Immature natural killer cell (primary cell): ENCODE measurements at regions not wholly inside any gene's neighbourhood (a gene's known extent, or its start where the extent isn't known, plus 50 kb on each side); places are given as distances from the start of the nearest gene placed in this dataset.

Experiments used
- DNase-seq, 3 donors: peaks; one replicate each; pipeline ENCODE4 v3.0.0; 2022; ENCODE audit warnings: mixed read lengths in 1 of 3
- H3K27ac Mint-ChIP-seq, 6 donors: one replicate each; pipeline ENCODE4 v1.8.0; 2020; ENCODE audit warnings: mixed read lengths in 6 of 6, mild to moderate bottlenecking in 5 of 6, inconsistent platforms in 4 of 6, moderate library complexity in 3 of 6
- H3K27me3 Mint-ChIP-seq, 3 donors: one replicate each; pipeline ENCODE4 v1.8.0; 2020 to 2021; ENCODE audit warnings: low read depth in 3 of 3, mild to moderate bottlenecking in 3 of 3, mixed read lengths in 3 of 3, moderate library complexity in 3 of 3, inconsistent platforms in 1 of 3
- H3K36me3 Mint-ChIP-seq, 3 donors: one replicate each; pipeline ENCODE4 v1.8.0; 2020; ENCODE audit warnings: mixed read lengths in 3 of 3, inconsistent platforms in 2 of 3, mild to moderate bottlenecking in 2 of 3
- H3K4me1 Mint-ChIP-seq, 2 donors: one replicate each; pipeline ENCODE4 v1.8.0; 2020; ENCODE audit warnings: inconsistent platforms in 2 of 2, mild to moderate bottlenecking in 2 of 2, mixed read lengths in 2 of 2, moderate library complexity in 1 of 2
- H3K4me3 Mint-ChIP-seq, 5 donors: one replicate each; pipeline ENCODE4 v1.8.0; 2020; ENCODE audit warnings: mild to moderate bottlenecking in 5 of 5, mixed read lengths in 5 of 5, inconsistent platforms in 3 of 5, moderate library complexity in 3 of 5
- H3K9me3 Mint-ChIP-seq, 6 donors: one replicate each; pipeline ENCODE4 v1.8.0; 2020; ENCODE audit warnings: mild to moderate bottlenecking in 6 of 6, mixed read lengths in 6 of 6, inconsistent platforms in 4 of 6, moderate library complexity in 3 of 6

GRCh38 chr12:19572920-19573558, 133.7 kb downstream of the AEBP2 start:
- H3K27ac Mint-ChIP-seq: peak overlapping the region in 1 of 6 donors; percentile 4
- peaks cover 0 to 2% of the 10 kb centered on the region in 2 donors for H3K4me1 Mint-ChIP-seq
- H3K9me3 Mint-ChIP-seq: no peaks in the 10 kb centered on the region
- peaks cover 0 to 3% (median 3%) of the 10 kb centered on the region in 3 donors for H3K36me3 Mint-ChIP-seq
- no peak overlapping the region for H3K4me3 Mint-ChIP-seq
- peak; percentile 4 to 14 (median 14) for DNase-seq
- peaks cover 0 to 2% (median 0%) of the 10 kb centered on the region in 3 donors for H3K27me3 Mint-ChIP-seq

GRCh38 chr12:19573866-19574265, 134.6 kb downstream of the AEBP2 start:
- H3K27ac Mint-ChIP-seq: no peak overlapping the region
- peaks cover 0 to 2% of the 10 kb centered on the region in 2 donors for H3K4me1 Mint-ChIP-seq

GRCh38 chr12:19574601-19575000, 135.3 kb downstream of the AEBP2 start:
- H3K27ac Mint-ChIP-seq: peak overlapping the region in 1 of 6 donors; percentile 16

More at GRCh38 chr12:19573866-19574265, 134.6 kb downstream of the AEBP2 start:
- Mint-ChIP-seq H3K9me3 (no peaks in the 10 kb centered on the region), H3K36me3 (peaks cover 3 to 4% (median 3%) of the 10 kb centered on the region in 3 donors), H3K4me3 (no peak overlapping the region), H3K27me3 (peaks cover 0 to 2% (median 0%) of the 10 kb centered on the region in 3 donors)
- no peak for DNase-seq

GRCh38 chr12:19575337-19576243, 136.3 kb downstream of the AEBP2 start:
- H3K36me3 Mint-ChIP-seq: peaks cover 9 to 14% (median 11%) of the 10 kb centered on the region in 3 donors

More at GRCh38 chr12:19574601-19575000, 135.3 kb downstream of the AEBP2 start:
- peaks cover 0 to 2% of the 10 kb centered on the region in 2 donors for H3K4me1 Mint-ChIP-seq
- DNase-seq: no peak
- H3K4me3 Mint-ChIP-seq: no peak overlapping the region
- H3K9me3 Mint-ChIP-seq: no peaks in the 10 kb centered on the region
- peaks cover 0 to 2% (median 0%) of the 10 kb centered on the region in 3 donors for H3K27me3 Mint-ChIP-seq
- peaks cover 4 to 8% (median 8%) of the 10 kb centered on the region in 3 donors for H3K36me3 Mint-ChIP-seq

GRCh38 chr12:19576506-19577280, 137.4 kb downstream of the AEBP2 start:
- Mint-ChIP-seq H3K27ac (no peak overlapping the region), H3K27me3 (peaks cover 0 to 2% (median 0%) of the 10 kb centered on the region in 3 donors), H3K36me3 (peaks cover 14 to 23% (median 19%) of the 10 kb centered on the region in 3 donors), H3K4me1 (peaks cover 0 to 2% of the 10 kb centered on the region in 2 donors), H3K9me3 (peaks cover 0 to 5% (median 0%) of the 10 kb centered on the region in 6 donors), H3K4me3 (no peak overlapping the region)
- no peak for DNase-seq

More at GRCh38 chr12:19575337-19576243, 136.3 kb downstream of the AEBP2 start:
- Mint-ChIP-seq H3K4me3 (no peak overlapping the region), H3K4me1 (peaks cover 0 to 2% of the 10 kb centered on the region in 2 donors), H3K27me3 (peaks cover 0 to 2% (median 0%) of the 10 kb centered on the region in 3 donors), H3K27ac (peak overlapping the region in 1 of 6 donors; percentile 39), H3K9me3 (no peaks in the 10 kb centered on the region)
- no peak for DNase-seq

DNA sequence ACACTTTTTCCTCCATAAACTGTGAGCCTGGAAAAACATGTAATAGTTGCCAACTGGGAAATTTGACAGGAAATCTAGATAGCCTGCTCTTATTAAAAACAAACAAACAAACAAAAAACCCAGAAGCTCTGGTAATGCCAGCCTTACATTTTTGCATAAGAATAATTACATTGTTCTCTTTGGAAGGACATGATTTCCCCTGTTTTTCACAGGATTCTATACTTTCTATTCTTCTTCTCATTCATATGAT, 137.9 kb downstream of the AEBP2 start:
- Mint-ChIP-seq H3K36me3 (peaks cover 16 to 28% (median 24%) of the 10 kb centered on the region in 3 donors), H3K27me3 (peaks cover 0 to 2% (median 2%) of the 10 kb centered on the region in 3 donors), H3K4me1 (peaks cover 0 to 2% of the 10 kb centered on the region in 2 donors), H3K27ac (no peak overlapping the region), H3K4me3 (no peak overlapping the region), H3K9me3 (peaks cover under 1 to 7% (median 1%) of the 10 kb centered on the region in 6 donors)
- no peak for DNase-seq

- peak in 1 of 3 donors; percentile 9 for DNase-seq
- Mint-ChIP-seq H3K4me3 (peak overlapping the region in 4 of 5 donors; percentile 3 to 18 (median 8)), H3K4me1 (peaks cover 8 to 30% of the 10 kb centered on the region in 2 donors), H3K36me3 (peaks cover 39 to 60% (median 53%) of the 10 kb centered on the region in 3 donors), H3K27me3 (peaks cover 0 to 4% (median 0%) of the 10 kb centered on the region in 3 donors), H3K27ac (peak overlapping the region in 4 of 6 donors; percentile 25 to 56 (median 27)), H3K9me3 (peaks cover 11 to 33% (median 22%) of the 10 kb centered on the region in 6 donors)
Measured at GRCh38 chr12:19584732-19585131, 145.4 kb downstream of the AEBP2 start.

- H3K27me3 Mint-ChIP-seq: no peaks in the 10 kb centered on the region
- H3K9me3 Mint-ChIP-seq: peaks cover 0 to 11% (median 11%) of the 10 kb centered on the region in 6 donors
- DNase-seq: peak in 1 of 3 donors; percentile 6
- no peak overlapping the region for H3K4me3 Mint-ChIP-seq
- peaks cover 8 to 26% of the 10 kb centered on the region in 2 donors for H3K4me1 Mint-ChIP-seq
- peaks cover 16 to 35% (median 23%) of the 10 kb centered on the region in 3 donors for H3K36me3 Mint-ChIP-seq
- H3K27ac Mint-ChIP-seq: no peak overlapping the region
Measured at GRCh38 chr12:19588951-19589350, 149.7 kb downstream of the AEBP2 start.

- Mint-ChIP-seq H3K4me1 (peaks cover 0 to 12% of the 10 kb centered on the region in 2 donors), H3K27me3 (no peaks in the 10 kb centered on the region), H3K9me3 (peaks cover 0 to 2% (median 0%) of the 10 kb centered on the region in 6 donors), H3K27ac (peak overlapping the region in 1 of 6 donors; percentile 1), H3K36me3 (peaks cover 2 to 8% (median 8%) of the 10 kb centered on the region in 3 donors), H3K4me3 (no peak overlapping the region)
- DNase-seq: no peak
Measured at GRCh38 chr12:19591951-19592350, 152.7 kb downstream of the AEBP2 start.

DNA sequence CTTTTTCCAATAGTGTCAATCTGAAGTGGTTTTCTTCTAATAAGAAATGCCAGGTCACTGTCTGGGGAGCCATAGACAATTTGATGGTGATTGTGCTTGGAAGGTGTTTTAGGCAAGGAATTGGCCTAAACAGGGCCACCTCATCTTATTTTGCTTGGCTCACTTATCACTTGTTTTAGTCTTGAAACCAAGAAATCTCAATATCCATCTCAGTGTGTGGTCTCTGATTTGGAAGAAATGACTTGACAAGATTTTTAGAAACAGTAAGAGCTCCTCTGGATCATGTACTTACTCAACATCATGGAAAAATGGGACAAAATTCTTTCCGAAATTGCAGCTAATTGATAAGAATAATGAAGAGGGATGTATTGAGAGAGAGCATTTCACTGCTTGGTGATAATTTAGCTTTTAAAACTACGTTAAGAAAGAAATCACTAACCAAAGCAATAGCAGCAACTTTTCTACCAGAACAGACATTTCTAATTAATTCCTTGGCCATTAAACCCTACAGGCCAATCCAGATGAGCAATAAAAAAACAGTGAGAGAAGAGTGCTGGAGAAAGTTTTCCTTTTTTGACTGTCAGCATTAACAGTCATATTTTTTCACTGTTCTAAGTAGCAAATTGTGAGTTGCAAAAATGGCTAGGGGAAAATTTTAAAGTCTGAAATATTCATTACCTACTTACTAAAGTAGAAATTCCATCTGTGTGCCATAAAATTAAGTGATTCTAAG, 157.3 kb downstream of the AEBP2 start:
- Mint-ChIP-seq H3K9me3 (no peaks in the 10 kb centered on the region), H3K36me3 (peaks cover 0 to 11% (median 7%) of the 10 kb centered on the region in 3 donors), H3K4me3 (no peak overlapping the region), H3K27me3 (peaks cover 0 to 3% (median 0%) of the 10 kb centered on the region in 3 donors), H3K4me1 (no peaks in the 10 kb centered on the region), H3K27ac (peak overlapping the region in 1 of 6 donors; percentile 69)
- no peak for DNase-seq

DNA sequence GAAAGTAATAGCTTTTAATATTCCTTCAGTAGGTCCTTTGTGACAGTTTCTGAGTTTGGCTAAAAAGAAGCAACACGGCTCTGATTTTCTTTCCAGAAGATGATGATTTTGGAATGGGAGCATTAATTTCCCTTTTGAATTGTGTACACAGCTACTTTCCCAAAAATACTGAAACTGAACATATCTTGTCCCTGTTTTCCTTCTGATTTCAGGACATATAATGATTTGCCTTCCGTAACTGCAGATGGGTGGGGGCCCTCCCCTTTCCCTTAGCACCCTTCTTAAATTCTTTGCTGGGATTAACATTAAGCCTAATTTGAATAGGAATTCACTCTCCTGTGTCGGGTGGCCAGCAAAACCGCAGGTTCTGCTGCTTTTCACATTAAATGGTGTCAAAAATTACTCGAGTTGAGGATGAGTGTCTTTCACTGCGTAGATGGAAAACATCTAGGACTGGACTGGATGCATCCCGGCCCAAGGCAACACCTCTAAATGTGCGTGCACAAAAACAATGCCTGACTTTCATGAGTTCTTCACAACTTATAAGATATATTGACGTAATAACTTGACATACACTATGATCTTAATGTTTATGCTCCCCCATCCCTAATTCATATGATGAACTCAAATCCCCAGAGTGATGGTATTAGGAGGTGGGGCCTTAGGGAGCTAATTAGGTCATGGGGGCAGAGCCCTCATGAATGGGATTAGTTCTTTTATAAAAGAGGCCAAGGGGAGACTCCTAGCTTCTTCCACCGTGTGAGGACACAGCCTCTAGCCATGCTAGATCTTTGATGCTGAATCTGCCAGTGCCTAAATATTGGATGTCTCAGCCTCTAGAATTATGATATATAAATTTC, 158.1 kb downstream of the AEBP2 start:
- H3K9me3 Mint-ChIP-seq: no peaks in the 10 kb centered on the region
- no peak for DNase-seq
- H3K36me3 Mint-ChIP-seq: peaks cover 0 to 16% (median 13%) of the 10 kb centered on the region in 3 donors
- H3K4me1 Mint-ChIP-seq: no peaks in the 10 kb centered on the region
- no peak overlapping the region for H3K4me3 Mint-ChIP-seq
- peaks cover 0 to 3% (median 0%) of the 10 kb centered on the region in 3 donors for H3K27me3 Mint-ChIP-seq
- H3K27ac Mint-ChIP-seq: no peak overlapping the region

- H3K9me3 Mint-ChIP-seq: peaks cover 0 to 2% (median 0%) of the 10 kb centered on the region in 6 donors
- DNase-seq: no peak
- H3K36me3 Mint-ChIP-seq: peaks cover 9 to 40% (median 39%) of the 10 kb centered on the region in 3 donors
- peaks cover 0 to 1% (median under 1%) of the 10 kb centered on the region in 3 donors for H3K27me3 Mint-ChIP-seq
- H3K27ac Mint-ChIP-seq: no peak overlapping the region
- H3K4me3 Mint-ChIP-seq: no peak overlapping the region
- H3K4me1 Mint-ChIP-seq: no peaks in the 10 kb centered on the region
Measured at GRCh38 chr12:19605720-19606119, 166.4 kb downstream of the AEBP2 start.
